ENCODE measurements at regions not wholly inside any gene's neighbourhood (a gene's known extent, or its start where the extent isn't known, plus 50 kb on each side); places are given as distances from the start of the nearest gene placed in this dataset.

DNA sequence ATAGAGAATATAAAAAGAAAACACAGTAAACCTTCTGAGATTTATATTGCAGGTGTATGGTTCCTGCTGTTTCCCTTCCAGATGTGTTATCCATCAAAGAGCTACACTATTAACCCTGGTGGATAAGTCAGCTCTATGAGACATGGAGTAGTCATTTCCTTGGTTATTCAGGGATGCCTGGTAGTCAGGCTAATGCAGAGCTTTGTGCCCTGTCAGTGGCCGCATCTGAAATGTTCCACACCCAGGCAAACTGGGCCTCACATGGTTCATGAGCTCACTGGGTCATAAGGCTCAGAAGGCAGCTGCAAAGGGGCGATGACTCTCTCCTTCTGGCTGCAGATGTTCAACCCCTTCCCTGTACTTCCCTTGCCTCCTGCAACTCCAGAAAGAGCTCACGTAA is 473.6 kb downstream of the EPHA7 start:
- H3K27ac ChIP-seq (replicated peaks): no peak overlapping the region
- no peak for TF ChIP-seq POLR2AphosphoS5 (IDR thresholded peaks at IDR 0.05; ENCODE audit: low read depth)
- TF ChIP-seq, protein P1, sequence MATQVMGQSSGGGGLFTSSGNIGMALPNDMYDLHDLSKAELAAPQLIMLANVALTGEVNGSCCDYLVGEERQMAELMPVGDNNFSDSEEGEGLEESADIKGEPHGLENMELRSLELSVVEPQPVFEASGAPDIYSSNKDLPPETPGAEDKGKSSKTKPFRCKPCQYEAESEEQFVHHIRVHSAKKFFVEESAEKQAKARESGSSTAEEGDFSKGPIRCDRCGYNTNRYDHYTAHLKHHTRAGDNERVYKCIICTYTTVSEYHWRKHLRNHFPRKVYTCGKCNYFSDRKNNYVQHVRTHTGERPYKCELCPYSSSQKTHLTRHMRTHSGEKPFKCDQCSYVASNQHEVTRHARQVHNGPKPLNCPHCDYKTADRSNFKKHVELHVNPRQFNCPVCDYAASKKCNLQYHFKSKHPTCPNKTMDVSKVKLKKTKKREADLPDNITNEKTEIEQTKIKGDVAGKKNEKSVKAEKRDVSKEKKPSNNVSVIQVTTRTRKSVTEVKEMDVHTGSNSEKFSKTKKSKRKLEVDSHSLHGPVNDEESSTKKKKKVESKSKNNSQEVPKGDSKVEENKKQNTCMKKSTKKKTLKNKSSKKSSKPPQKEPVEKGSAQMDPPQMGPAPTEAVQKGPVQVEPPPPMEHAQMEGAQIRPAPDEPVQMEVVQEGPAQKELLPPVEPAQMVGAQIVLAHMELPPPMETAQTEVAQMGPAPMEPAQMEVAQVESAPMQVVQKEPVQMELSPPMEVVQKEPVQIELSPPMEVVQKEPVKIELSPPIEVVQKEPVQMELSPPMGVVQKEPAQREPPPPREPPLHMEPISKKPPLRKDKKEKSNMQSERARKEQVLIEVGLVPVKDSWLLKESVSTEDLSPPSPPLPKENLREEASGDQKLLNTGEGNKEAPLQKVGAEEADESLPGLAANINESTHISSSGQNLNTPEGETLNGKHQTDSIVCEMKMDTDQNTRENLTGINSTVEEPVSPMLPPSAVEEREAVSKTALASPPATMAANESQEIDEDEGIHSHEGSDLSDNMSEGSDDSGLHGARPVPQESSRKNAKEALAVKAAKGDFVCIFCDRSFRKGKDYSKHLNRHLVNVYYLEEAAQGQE (IDR thresholded peaks at IDR 0.05; ENCODE audit: insufficient replicate concordance, low read depth): no peak
- no peak for TF ChIP-seq GABPA (IDR thresholded peaks at IDR 0.05; ENCODE audit: low read depth)
- TF ChIP-seq SPI1 (IDR thresholded peaks at IDR 0.05; ENCODE audit: borderline replicate concordance, low read depth): no peak
- TF ChIP-seq, protein P2, sequence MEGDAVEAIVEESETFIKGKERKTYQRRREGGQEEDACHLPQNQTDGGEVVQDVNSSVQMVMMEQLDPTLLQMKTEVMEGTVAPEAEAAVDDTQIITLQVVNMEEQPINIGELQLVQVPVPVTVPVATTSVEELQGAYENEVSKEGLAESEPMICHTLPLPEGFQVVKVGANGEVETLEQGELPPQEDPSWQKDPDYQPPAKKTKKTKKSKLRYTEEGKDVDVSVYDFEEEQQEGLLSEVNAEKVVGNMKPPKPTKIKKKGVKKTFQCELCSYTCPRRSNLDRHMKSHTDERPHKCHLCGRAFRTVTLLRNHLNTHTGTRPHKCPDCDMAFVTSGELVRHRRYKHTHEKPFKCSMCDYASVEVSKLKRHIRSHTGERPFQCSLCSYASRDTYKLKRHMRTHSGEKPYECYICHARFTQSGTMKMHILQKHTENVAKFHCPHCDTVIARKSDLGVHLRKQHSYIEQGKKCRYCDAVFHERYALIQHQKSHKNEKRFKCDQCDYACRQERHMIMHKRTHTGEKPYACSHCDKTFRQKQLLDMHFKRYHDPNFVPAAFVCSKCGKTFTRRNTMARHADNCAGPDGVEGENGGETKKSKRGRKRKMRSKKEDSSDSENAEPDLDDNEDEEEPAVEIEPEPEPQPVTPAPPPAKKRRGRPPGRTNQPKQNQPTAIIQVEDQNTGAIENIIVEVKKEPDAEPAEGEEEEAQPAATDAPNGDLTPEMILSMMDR (IDR thresholded peaks at IDR 0.05; ENCODE audit: insufficient read depth, low read length): no peak
- no peak overlapping the region for H3K4me3 ChIP-seq (replicated peaks; ENCODE audit: insufficient read depth, low read length)
- H3K27me3 ChIP-seq (ENCODE audit: insufficient read depth, poor library complexity, severe bottlenecking): no peaks in the 10 kb centered on the region
- no peak for DNase-seq (ENCODE audit: low read depth in 1 of 2, low spot score in 1 of 2)

DNA sequence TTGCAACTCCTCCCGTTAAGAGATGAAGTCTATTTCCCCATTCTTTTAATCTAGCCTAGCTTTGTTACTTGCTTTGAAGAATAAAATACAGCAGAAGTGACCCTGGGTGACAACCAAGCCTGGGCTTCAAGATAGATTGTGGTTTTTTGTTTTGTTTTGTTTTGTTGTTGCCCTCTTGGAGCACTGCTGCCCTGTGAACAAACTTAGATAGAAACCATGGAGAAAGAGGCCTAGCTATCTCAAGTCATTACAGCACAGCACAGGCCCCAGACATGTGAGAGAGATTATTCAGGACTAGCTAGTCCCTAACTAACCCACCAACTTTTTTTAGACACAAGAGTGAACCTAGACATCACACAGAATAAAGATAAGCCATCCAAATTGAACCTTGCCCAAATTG is 475.2 kb downstream of the EPHA7 start:
- no peak for DNase-seq (ENCODE audit: low read depth in 1 of 2, low spot score in 1 of 2)
- H3K4me3 ChIP-seq (replicated peaks; ENCODE audit: insufficient read depth, low read length): no peak overlapping the region
- TF ChIP-seq, protein P1 (IDR thresholded peaks at IDR 0.05; ENCODE audit: insufficient replicate concordance, low read depth): no peak
- TF ChIP-seq, protein P2 (IDR thresholded peaks at IDR 0.05; ENCODE audit: insufficient read depth, low read length): no peak
- TF ChIP-seq SPI1 (IDR thresholded peaks at IDR 0.05; ENCODE audit: borderline replicate concordance, low read depth) (no peak), POLR2AphosphoS5 (IDR thresholded peaks at IDR 0.05; ENCODE audit: low read depth) (no peak), GABPA (IDR thresholded peaks at IDR 0.05; ENCODE audit: low read depth) (no peak)
- no peaks in the 10 kb centered on the region for H3K27me3 ChIP-seq (ENCODE audit: insufficient read depth, poor library complexity, severe bottlenecking)
- no peak overlapping the region for H3K27ac ChIP-seq (replicated peaks)

DNA sequence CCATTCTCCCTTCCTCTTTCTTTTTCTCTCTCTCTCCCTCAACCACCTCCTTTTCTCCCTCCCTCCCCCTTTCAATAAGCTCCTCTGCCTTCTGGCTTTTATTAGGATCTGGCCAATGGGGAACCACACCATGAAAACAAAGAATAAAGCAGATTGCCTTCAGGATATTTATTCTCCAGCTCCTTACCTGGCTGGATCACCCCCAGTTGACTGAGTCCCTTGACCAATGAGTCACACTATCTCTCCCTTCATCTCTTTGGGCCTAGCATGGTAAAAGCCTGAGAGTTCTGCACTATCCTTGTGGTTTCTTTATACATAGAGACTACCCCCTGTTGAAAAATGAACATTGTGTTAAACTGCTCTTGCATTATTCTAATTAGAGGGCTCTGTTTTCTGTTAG is 476.8 kb downstream of the EPHA7 start:
- no peak overlapping the region for H3K27ac ChIP-seq (replicated peaks)
- TF ChIP-seq, protein P1 (IDR thresholded peaks at IDR 0.05; ENCODE audit: insufficient replicate concordance, low read depth): no peak
- no peak for TF ChIP-seq SPI1 (IDR thresholded peaks at IDR 0.05; ENCODE audit: borderline replicate concordance, low read depth)
- TF ChIP-seq POLR2AphosphoS5 (IDR thresholded peaks at IDR 0.05; ENCODE audit: low read depth): no peak
- no peak for TF ChIP-seq GABPA (IDR thresholded peaks at IDR 0.05; ENCODE audit: low read depth)
- TF ChIP-seq, protein P2 (IDR thresholded peaks at IDR 0.05; ENCODE audit: insufficient read depth, low read length): no peak
- H3K4me3 ChIP-seq (replicated peaks; ENCODE audit: insufficient read depth, low read length): no peak overlapping the region
- no peaks in the 10 kb centered on the region for H3K27me3 ChIP-seq (ENCODE audit: insufficient read depth, poor library complexity, severe bottlenecking)
- DNase-seq (ENCODE audit: low read depth in 1 of 2, low spot score in 1 of 2): no peak
